HG03064 (cell line): ENCODE measurements at regions not wholly inside any gene's neighbourhood (a gene's known extent, or its start where the extent isn't known, plus 50 kb on each side); places are given as distances from the start of the nearest gene placed in this dataset.

Experiments used
- ATAC-seq: cut with Tn5 transposase; IDR thresholded peaks from one replicate; pipeline ENCODE4 v1.9.1; 2021; ENCODE audit warnings: low read depth; ENCODE audit not compliant: unreplicated experiment

DNA sequence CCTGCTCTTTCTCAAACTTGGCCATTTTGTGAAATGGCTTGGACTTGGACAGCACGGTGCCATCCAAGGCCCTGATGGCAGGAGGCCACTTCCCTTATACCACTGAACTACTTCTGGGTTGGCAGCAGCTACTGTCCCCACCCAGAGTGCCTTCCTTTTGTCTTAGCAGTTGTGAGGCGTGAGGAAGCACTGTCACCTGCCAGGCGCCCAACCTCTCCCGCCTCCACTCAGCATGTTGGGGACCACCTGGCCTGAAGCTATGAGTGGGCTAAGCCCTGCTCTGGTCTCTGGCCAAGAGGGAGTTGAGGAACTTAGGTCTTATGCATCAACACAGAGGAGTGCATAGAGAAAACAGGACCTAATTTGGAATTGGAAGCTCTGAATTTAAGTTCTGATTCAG lies 276.0 kb downstream of the ENC1 start:
- no peak for ATAC-seq

- no peak for ATAC-seq
These were observed 276.8 kb downstream of the ENC1 start for GRCh38 chr5:74363603-74364205.

GRCh38 chr5:74361406-74362358 lies 278.8 kb downstream of the ENC1 start:
- no peak for ATAC-seq

DNA sequence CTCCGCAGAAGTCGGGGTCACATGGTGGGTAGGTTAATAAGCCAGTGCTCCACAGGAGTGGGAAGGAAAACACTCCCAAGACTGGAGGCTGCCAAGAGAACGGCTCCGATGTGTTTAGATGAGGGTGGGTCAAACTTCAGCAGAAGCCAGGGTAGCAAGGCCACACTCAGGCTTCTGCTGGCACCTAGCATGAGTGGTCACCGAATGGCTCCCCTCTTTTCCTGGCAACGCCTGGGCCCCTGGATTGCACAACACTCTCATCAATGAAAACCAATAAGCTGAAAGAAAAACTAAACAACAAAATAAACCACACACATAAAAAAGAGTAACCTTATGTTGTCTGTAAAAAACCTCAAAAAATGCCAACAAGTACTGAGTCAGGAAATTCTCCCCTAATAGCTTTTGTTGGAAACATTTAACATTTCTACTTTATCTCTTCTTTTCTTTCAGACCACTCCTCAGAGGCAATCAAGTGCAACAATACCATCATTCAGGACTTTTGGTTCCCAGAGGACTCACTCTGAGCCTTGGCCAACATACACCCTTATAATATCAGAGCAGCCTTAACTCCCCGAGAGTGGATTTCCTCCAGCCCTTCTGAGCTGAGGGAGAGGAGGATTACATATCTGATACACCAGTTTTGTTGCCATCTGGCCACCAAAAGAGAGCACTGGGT lies 279.9 kb downstream of the ENC1 start:
- no peak for ATAC-seq

DNA sequence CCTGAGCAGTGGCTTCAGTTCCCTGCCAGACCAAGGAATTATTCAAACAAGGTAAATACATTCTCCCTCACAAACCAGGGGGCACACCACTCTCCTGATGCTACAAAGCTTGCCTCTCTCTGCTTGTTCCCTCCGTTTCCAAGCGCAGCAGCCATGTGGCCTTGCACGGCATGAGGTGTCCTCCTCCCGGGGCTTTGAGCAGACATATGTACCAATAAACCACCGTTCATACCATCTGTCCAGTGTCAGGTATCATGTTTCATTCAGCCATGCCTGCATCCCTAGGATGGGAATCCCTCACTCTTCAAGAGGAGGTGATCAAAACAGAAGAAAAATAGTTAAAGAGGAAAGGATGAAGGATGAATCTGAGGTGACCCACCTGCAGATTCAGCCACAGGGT lies 282.7 kb downstream of the ENC1 start:
- ATAC-seq = no peak

GRCh38 chr5:74356009-74356695 lies 284.4 kb downstream of the ENC1 start:
- no peak for ATAC-seq

- no peak for ATAC-seq
These were observed 285.3 kb downstream of the ENC1 start for GRCh38 chr5:74355041-74355824.

DNA sequence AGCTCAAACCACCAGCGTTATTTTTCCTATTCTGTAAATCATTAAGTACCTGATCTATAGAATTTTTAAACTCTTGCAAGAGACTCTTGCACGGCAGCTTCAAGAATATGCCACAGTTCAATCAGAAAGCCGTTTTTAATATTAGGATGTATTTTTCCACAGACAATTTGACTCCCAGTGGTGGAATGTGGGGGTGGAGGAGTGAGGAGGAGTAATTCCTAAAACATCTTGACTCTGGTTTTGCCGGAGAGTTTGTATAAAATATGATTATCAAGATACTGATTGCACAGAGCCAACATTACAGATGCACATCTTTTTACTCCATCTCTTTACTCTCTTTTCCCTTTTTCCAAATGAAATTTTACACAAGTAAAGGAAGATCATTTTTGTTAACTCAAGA lies 288.3 kb downstream of the ENC1 start:
- ATAC-seq = no peak

GRCh38 chr5:74342948-74343682 lies 297.4 kb downstream of the ENC1 start:
- no peak for ATAC-seq

DNA sequence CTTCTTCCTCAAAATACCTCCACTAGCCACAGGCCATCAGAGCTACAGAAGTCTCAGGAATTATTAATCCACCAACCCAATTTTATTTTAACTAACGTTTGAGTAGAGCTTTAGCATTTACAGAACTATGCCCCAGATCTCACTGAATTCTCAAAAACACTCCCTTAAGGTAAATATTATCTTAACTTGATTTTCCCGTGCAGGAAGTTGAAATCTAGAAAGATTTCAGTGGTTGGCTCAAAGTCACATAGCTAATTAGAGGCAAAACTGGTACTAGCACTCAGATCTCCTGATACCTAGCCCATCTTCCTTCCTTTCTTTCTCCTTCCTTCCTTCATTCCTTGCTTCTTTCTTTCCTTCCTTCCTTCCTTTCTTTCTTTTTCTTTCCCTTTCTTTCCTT lies 298.3 kb downstream of the ENC1 start:
- no peak for ATAC-seq

DNA sequence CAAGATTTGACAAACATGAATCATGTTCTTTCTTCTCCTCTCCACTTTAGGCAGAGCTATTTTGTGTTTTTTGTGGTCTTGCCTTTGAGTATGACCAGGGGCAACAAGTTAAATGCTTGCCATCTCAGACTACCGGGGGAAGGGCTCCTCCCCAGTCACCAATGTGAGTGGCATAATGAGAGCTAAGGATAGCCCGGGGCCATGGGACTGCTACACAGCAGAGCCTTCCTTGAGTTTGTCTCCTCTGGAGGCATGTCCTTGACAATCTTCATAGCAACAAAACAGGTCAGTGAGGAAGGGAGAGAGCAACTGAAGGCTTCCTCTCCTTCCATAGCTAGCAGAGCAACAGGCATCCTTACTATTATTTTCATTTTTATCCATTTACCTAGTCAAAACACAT lies 299.3 kb downstream of the ENC1 start:
- no peak for ATAC-seq

DNA sequence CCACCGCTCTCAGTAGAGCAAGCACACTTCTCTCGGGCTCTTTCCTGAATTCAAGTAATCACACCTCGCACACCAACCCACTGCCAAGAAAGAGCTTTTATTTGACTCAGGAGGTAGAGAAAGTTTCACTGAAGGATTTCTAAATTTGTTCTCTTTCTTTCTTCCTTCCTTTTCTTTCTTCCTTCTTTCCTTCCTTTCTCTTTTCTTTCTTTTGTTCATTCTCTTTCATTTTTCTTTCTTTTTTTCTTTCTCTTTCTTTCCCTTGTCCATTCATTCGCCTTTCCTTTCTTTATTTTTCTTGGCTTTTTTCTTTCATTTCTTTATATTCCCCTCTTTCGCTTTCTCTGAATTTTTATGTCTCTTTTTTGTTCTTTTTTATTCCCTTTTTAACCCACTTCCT lies 300.1 kb downstream of the ENC1 start:
- no peak for ATAC-seq

DNA sequence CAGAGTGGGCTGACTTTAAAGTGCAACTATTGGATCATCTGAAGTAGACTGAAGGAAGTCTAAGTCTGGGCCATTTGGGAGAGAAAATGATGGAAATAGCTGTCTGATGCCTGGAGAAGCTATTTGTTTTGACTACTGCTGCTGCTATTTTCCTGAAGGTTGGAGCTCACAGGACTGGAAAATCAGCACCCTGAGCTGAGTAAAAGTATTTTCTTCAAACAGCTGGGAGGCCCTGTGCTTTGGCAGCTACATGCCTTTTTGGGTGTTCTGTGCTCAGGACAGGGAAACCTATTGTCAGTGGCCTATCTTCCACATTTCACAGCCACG lies 302.6 kb downstream of the ENC1 start:
- no peak for ATAC-seq

- ATAC-seq = no peak
These were observed 303.1 kb downstream of the ENC1 start for GRCh38 chr5:74337254-74337983.

GRCh38 chr5:74336297-74336696 lies 304.2 kb downstream of the ENC1 start:
- no peak for ATAC-seq

- ATAC-seq = no peak
These were observed 305.7 kb downstream of the ENC1 start for GRCh38 chr5:74334762-74335384.

DNA sequence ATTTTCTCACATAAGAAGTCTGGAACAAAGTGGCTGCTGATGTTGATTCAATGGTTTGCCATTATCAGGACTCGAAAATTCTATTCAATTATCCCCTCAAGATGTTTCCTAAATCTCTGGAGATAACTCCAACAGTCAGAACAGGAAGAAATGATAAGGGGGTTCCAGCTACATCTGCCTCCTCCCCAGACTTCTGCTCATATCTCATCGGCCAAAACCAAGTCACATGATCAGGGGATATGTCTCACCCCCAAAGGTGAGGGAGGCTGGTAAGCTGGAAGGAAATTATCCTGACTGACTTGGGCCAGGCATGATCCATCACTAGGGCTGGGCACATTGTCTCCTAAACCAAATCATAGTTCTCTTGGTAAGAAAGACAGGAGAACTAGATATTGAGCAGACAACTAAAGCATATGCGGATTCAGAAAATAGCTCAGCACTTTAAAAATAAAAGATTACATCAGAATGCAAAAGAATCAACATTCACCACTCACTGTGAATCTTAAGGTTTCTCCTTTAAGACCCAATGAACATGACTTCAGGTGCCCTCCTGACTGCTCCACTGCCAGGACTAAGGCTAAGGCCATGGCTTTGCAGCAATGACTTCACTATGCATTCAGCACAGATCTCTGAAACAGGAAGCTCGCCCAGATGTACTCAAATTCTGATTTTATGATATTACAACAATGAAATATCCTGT lies 306.3 kb downstream of the ENC1 start:
- no peak for ATAC-seq

DNA sequence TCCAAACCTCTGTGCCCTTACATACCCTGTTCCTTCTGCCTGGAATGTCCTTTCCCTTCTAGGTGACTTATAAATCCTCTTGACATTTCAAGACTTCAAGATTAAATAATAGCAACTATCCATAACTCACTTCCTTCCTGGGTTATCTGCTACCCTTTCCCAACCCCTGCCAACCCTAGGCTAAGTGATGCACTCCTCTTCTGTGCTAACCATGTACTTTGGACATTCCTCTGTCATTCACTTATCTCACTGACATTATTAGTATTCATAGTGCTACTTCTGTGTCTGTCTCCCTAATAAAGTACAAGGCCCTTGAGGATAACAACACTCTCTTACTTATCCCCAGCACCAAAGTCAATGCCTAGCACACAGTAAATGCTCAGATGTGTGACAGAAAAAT lies 307.1 kb downstream of the ENC1 start:
- ATAC-seq = no peak
